Islet of Langerhans (tissue), 1 donor: ENCODE measurements at regions not wholly inside any gene's neighbourhood (a gene's known extent, or its start where the extent isn't known, plus 50 kb on each side); places are given as distances from the start of the nearest gene placed in this dataset.
"Not testable (repeated sequence)": the region's sequence is repeated elsewhere in the genome, so short reads cannot be mapped to it uniquely, and the experiment has no call there.

Experiments
- FAIRE-seq: peaks from one replicate; lab custom pipeline; 2011; peaks lifted over from hg19 to GRCh38; lab: Jason Lieb, UNC

DNA sequence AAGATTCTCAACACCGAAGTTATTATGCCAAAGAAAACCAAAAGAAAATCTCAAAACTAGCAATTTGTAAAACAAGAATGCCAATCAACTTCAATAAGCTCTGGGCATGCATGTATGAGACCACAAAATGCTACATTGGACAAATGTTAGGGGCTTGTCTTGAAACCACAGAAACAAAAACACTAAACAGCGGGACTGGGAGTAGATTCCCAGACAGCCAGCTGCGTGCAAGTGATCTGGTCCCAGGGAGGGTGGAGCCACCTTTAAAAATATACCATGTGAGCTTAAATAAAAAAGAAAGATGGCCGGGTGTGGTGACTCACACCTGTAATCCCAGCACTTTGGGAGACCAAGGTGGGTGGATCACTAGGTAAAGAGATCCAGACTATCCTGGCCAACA lies 163.6 kb upstream of the PRICKLE2 start:
- no peak for FAIRE-seq

DNA sequence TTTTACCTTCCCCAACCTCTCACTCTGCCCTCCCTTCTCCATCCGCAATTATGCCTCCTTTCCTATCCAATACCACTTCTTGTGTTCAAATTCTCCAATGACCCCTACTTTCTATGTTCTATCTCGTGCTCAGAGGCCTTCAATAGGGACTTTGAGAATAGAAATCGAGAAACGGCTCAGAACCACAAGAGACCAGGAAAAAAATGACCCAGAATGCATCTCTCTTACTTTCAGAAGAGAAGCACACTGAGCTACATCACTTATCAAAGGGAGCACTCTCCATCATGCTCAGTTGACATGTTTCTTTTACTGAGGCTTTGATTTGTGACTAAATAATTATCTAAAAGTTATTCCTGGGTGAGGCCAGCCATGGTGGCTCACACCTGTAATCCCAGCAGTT lies 162.4 kb upstream of the PRICKLE2 start:
- no peak for FAIRE-seq

DNA sequence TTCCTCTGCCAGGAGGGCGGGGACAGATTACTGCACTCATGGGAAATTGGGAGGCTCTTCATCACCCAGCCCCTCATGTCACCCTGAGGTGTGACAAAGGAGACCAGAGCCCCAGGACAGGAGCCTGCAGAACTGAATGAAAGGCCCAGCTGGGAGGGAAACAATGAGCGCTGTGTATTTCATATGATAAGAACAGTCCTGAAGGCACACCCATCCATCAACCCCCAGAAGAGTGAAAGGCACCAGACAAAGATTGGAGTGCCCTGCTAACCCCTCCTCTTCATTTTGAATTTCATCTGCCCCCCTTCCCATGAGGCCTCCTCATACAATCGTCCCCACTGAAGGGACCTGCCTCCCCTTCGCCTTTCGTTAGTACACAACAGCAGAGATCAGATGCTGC lies 160.0 kb upstream of the PRICKLE2 start:
- no peak for FAIRE-seq

GRCh38 chr3:64384561-64384960 lies 159.3 kb upstream of the PRICKLE2 start:
- FAIRE-seq = no peak

GRCh38 chr3:64382153-64382552 lies 156.9 kb upstream of the PRICKLE2 start:
- no peak for FAIRE-seq

DNA sequence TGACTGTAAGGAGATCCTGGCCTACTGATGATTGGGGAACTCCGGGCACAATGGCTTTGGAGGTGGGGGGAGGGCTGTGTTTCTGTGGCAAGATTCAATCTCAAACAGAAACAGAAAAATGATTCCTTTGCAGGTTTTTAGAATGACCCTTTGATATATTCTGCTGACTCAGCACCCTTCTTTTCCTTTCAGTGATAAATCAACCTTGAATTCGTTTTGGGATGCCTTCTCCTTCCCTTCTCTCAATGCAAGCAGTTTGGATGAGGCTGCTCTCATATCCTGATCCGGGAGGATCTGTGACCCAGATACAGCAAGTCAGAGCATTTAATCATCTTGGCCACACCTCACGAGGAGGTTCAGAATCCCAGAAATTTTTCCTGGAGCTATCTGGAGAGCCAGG lies 156.1 kb upstream of the PRICKLE2 start:
- FAIRE-seq = no peak

DNA sequence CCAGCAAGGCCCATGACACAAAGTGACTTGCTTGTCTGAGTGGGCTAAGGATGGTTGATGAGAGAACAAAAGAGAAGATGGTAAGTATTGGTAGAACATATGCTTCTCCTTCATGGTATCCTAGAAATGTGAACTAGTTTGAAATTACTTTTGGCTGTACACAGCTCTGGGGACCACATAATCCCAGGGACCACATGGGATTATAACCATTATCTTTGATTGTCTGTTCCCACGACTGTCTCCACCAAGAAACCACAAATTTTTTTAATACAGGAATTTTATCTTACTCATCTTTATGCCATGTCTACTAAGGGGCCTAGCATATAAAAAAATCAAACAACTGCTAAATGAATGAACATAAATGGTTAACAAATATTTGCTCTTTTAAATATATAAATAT lies 155.3 kb upstream of the PRICKLE2 start:
- FAIRE-seq = no peak

DNA sequence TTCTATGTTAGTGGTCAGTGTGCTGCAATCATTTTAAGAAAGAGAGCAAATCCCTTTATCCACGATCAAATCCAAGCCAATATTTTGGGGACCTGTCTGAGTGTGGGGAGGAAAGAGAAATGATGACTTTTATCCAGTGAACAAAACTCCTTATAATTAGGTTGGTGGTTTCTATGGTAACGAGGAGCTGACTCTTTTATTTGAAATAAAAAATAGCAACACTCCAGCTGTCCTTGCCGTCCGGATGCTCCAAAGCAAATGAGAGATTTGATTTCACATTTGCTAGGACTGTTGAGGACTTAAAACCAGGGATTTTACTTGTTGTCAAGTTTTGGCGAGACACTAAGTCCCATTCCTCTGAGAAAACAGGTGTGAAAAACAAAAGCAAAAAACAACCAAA lies 154.0 kb upstream of the PRICKLE2 start:
- no peak for FAIRE-seq

GRCh38 chr3:64377942-64378341 lies 152.7 kb upstream of the PRICKLE2 start:
- FAIRE-seq = no peak

GRCh38 chr3:64375737-64376136 lies 150.5 kb upstream of the PRICKLE2 start:
- FAIRE-seq = no peak

- FAIRE-seq = no peak
Measured at GRCh38 chr3:64369390-64369789, 144.1 kb upstream of the PRICKLE2 start.

GRCh38 chr3:64368257-64369020 lies 143.2 kb upstream of the PRICKLE2 start:
- no peak for FAIRE-seq

- FAIRE-seq = no peak
Measured at GRCh38 chr3:64365877-64366276, 140.6 kb upstream of the PRICKLE2 start.

- FAIRE-seq = no peak
Measured at GRCh38 chr3:64363842-64364241, 138.6 kb upstream of the PRICKLE2 start.

- no peak for FAIRE-seq
Measured at GRCh38 chr3:64361962-64362735, 136.9 kb upstream of the PRICKLE2 start.

GRCh38 chr3:64361036-64361435 lies 135.8 kb upstream of the PRICKLE2 start:
- FAIRE-seq = not testable (repeated sequence)

- FAIRE-seq = no peak
Measured at GRCh38 chr3:64360280-64360679, 135.0 kb upstream of the PRICKLE2 start.

DNA sequence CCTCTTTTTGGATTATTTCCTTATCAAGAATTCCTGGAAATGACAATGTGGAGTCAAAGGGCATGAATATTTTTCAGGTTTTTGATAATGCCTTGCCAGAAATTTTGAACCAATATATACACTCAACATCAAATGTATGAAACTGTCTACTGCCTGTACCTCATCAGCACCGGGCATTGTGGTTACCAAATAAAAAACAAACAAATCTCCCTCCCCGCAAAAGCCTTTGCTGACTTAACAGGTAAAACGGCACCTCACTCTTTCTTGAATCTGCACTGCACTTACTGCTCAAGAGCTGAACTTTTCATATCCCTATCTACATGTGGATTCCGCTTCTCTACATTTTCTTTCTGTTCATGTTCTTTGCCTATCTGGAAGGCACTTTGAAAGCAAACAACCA lies 134.5 kb upstream of the PRICKLE2 start:
- FAIRE-seq = no peak

GRCh38 chr3:64358853-64359252 lies 133.6 kb upstream of the PRICKLE2 start:
- FAIRE-seq = no peak

GRCh38 chr3:64358176-64358575 lies 132.9 kb upstream of the PRICKLE2 start:
- no peak for FAIRE-seq

DNA sequence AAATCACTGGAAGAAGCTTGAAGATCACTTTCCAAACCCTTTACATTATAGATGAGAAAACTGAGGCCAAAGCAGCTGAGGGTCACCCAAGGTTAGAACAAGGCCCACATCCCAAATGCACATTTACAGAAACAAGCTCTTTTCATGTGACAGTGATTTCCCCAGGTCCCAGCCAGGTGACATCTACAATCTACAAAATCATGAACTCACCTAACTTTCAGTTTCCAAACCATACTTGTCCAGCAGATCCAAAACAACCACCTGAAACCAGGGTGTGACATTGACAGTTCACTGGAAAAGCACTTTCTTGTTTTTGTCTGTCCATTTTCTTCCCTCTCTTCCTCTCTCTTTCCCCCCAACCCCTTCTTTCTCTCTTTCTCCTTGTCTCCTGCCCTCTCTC lies 132.2 kb upstream of the PRICKLE2 start:
- FAIRE-seq = no peak

DNA sequence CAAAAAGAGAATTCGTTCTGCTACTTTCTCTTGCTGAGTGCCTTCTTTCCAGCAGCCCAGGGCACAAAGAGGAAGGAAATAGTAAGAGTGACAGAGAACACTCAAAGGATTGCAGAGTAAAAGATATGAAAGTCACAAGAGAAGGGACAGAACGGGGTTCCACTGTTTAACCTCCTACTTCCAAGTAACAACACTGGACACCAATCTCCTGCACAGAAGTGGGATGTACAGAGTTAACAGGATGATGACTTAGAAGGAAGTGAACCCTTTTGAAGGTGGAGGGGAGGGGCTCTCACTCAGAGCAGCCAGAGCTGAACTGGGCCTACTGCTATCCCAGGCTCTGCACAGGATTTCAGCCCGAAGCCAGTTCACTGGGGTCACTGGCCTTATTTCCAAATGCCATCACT lies 130.1 kb upstream of the PRICKLE2 start:
- FAIRE-seq = no peak

- no peak for FAIRE-seq
Measured at GRCh38 chr3:64354956-64355355, 129.7 kb upstream of the PRICKLE2 start.

DNA sequence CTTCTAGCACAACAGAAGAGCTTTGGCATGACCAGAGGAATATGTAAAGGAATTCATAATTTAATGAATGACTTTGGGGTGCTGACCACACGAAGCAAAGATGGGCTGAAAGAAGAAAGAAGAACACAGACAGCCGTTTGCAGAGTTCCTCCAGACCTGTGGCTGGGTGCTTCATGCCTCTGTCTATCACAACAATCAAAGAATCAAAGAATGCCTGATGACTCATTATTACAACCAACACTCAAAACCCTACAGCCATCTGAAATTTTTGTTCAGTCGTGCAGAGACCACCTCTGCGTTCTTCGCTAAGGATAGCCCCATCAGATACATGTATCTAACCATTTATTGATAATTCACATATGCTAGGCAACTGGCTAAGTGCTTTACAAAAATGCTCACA lies 129.0 kb upstream of the PRICKLE2 start:
- no peak for FAIRE-seq
